Activated naive CD4-positive, alpha-beta T cell treated with anti-CD3 and anti-CD28 coated beads for 36 hours (primary cell): ENCODE measurements at regions not wholly inside any gene's neighbourhood (a gene's known extent, or its start where the extent isn't known, plus 50 kb on each side); places are given as distances from the start of the nearest gene placed in this dataset.

ENCODE experiments used
- CTCF ChIA-PET: fragments of 350-600 bp; sonication (Branson Sonifier 250); formaldehyde crosslinking; loops from one replicate; lab custom pipeline; 2021; ENCODE audit warnings: antibody characterized with exemption; lab: Charles Lee
- DNase-seq: peaks from one replicate; pipeline ENCODE4 v3.0.0-alpha.2; 2020
- H3K27ac Mint-ChIP-seq: one replicate; pipeline ENCODE4 v1.8.0; 2021; ENCODE audit warnings: mild to moderate bottlenecking, mixed read lengths
- H3K27me3 Mint-ChIP-seq: one replicate; pipeline ENCODE4 v1.8.0; 2021; ENCODE audit warnings: low read depth, mixed read lengths
- H3K36me3 Mint-ChIP-seq: one replicate; pipeline ENCODE4 v1.8.0; 2021; ENCODE audit warnings: low read depth, mixed read lengths
- H3K4me1 Mint-ChIP-seq: one replicate; pipeline ENCODE4 v1.8.0; 2021; ENCODE audit warnings: low read depth, mixed read lengths
- H3K4me3 Mint-ChIP-seq: one replicate; pipeline ENCODE4 v1.8.0; 2021; ENCODE audit warnings: mild to moderate bottlenecking, moderate library complexity, mixed read lengths
- H3K9me3 Mint-ChIP-seq: one replicate; pipeline ENCODE4 v1.8.0; 2021; ENCODE audit warnings: mixed read lengths
- intact Hi-C: fragments of 100-400 bp; cut with micrococcal nuclease; formaldehyde crosslinking; loops from one replicate; pipeline ENCODE4 v1.15.1; 2023

GRCh38 chr3:180359953-180360279, 242.0 kb upstream of the TTC14 start:
- no peaks in the 10 kb centered on the region for H3K36me3 Mint-ChIP-seq
- H3K9me3 Mint-ChIP-seq = no peaks in the 10 kb centered on the region
- peaks cover 2% of the 10 kb centered on the region for H3K27me3 Mint-ChIP-seq
- no peak for DNase-seq
- H3K4me3 Mint-ChIP-seq = no peak overlapping the region
- H3K4me1 Mint-ChIP-seq = no peaks in the 10 kb centered on the region
- CTCF ChIA-PET = no interaction called here
- intact Hi-C loops = no loop called here
- no peak overlapping the region for H3K27ac Mint-ChIP-seq

DNA sequence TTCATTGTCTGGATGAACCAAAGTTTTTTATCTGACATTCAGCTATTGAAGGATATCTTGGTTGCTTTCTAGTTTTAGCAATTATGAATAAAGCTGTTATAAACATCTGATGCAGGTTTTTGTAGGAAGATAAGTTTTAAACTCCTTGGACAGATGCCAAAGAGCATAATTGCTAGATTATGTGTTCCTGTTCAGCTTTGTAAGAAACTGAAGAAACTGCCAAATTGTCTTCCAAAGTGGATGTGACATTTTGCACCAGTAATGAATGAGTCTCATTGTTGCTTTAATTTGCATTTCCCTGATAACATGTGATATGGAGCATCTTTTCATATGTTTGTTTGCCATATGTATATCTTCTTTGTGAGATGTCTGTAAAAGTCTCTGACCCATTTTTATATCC, 239.9 kb upstream of the TTC14 start:
- Mint-ChIP-seq H3K4me1 (no peaks in the 10 kb centered on the region), H3K4me3 (no peak overlapping the region), H3K36me3 (no peaks in the 10 kb centered on the region), H3K9me3 (peaks cover 2% of the 10 kb centered on the region), H3K27me3 (peaks cover 2% of the 10 kb centered on the region), H3K27ac (no peak overlapping the region)
- no peak for DNase-seq
- intact Hi-C loops = no loop called here
- CTCF ChIA-PET = no interaction called here

DNA sequence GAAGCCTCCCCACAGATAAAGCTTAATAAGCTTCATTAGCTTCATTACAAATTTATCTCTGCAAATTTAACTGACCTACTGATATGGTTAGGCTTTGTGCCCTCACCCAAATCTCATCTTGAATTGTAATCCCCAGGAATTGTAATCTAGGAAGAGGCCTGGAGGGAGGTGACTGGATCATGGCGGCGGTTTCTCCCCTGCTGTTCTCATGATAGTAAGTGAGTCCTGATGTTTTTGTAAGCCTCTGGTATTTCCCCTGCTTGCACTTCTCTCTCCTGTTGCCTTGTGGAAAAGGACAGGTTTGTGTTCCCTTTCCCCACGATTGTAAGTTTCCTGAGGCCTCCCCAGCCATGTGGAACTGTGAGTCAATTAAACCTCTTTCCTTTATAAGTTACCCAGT, 226.1 kb upstream of the TTC14 start:
- no peaks in the 10 kb centered on the region for H3K4me1 Mint-ChIP-seq
- CTCF ChIA-PET = no interaction called here
- intact Hi-C loops = no loop called here
- no peak overlapping the region for H3K4me3 Mint-ChIP-seq
- DNase-seq = no peak
- peaks cover 20% of the 10 kb centered on the region for H3K9me3 Mint-ChIP-seq
- H3K36me3 Mint-ChIP-seq = no peaks in the 10 kb centered on the region
- no peak overlapping the region for H3K27ac Mint-ChIP-seq
- H3K27me3 Mint-ChIP-seq = no peaks in the 10 kb centered on the region

DNA sequence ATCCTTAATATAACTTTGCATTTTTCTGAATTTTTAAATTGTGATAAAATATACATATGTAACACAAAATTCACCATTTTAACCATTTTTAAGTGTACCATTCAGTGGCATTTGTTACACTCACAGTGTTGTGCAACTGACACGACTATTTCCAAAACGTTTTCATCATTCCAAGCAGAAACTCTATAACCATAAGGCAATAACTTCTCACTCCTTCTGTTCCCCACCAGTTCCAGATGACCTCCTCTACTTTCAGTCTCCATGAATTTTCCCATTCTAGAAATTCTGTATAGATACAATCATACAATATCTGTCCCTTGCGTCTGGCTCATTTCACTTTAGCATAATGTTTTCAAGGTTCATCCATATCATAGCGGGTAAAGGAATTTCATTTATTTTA, 223.5 kb upstream of the TTC14 start:
- Mint-ChIP-seq H3K27me3 (no peaks in the 10 kb centered on the region), H3K4me3 (no peak overlapping the region), H3K36me3 (no peaks in the 10 kb centered on the region), H3K9me3 (peaks cover 8% of the 10 kb centered on the region), H3K4me1 (no peaks in the 10 kb centered on the region), H3K27ac (no peak overlapping the region)
- CTCF ChIA-PET = no interaction called here
- intact Hi-C loops = no loop called here
- DNase-seq = no peak

DNA sequence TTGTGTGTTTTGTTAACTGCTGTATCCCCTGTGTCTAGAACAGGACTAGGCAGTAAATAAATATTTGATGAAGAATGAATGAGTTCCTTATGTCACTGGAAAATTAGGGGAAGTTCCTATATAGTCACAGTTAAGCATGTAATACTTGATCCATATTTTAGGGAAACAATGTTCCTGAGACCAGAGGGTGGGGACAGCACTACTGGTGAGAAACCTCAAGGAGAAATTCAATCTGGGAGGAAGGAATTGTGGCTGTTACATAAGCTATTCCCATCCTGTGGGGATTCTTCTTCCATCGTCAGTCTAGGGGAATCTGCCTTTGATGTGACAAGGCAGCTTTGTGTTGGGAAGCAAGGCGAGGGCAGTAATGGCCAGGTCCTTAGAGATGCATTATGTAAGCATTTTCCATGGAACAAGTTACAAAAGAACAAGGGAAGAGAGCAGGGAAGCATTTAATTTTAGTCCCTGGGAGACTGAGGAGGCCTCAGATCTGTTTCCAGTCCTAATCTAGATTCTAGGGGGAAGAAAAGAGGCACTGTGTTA, 219.3 kb upstream of the TTC14 start:
- CTCF ChIA-PET = no interaction called here
- intact Hi-C loops = no loop called here
- H3K4me3 Mint-ChIP-seq = no peak overlapping the region
- no peaks in the 10 kb centered on the region for H3K4me1 Mint-ChIP-seq
- H3K27ac Mint-ChIP-seq = no peak overlapping the region
- H3K36me3 Mint-ChIP-seq = no peaks in the 10 kb centered on the region
- peaks cover 2% of the 10 kb centered on the region for H3K9me3 Mint-ChIP-seq
- no peak for DNase-seq
- H3K27me3 Mint-ChIP-seq = no peaks in the 10 kb centered on the region

- Mint-ChIP-seq H3K27ac (no peak overlapping the region), H3K27me3 (no peaks in the 10 kb centered on the region), H3K36me3 (no peaks in the 10 kb centered on the region), H3K4me3 (no peak overlapping the region), H3K9me3 (peaks cover 2% of the 10 kb centered on the region), H3K4me1 (no peaks in the 10 kb centered on the region)
- no peak for DNase-seq
- CTCF ChIA-PET = no interaction called here
- intact Hi-C loops = no loop called here
These were observed 218.5 kb upstream of the TTC14 start for GRCh38 chr3:180383332-180384020.

DNA sequence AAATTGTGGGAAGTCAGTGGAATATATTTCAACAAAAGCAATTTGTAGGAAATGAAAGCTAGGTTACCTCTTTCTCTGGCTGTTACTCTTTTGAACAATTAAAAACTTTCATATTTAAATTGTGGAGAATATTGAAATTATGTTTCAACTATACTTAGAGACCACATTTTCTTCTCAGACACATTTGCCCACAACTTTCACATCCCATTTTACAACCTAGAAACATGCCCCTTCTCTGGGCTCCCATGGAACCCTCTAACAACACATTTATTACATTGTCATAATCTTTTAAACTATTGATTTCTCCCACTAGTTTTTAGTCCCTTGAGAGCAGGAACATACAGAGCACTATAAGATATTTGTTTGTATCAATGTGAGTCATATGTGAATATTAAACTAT, 211.7 kb upstream of the TTC14 start:
- CTCF ChIA-PET = no interaction called here
- intact Hi-C loops = no loop called here
- no peak overlapping the region for H3K27ac Mint-ChIP-seq
- H3K4me3 Mint-ChIP-seq = no peak overlapping the region
- peaks cover 2% of the 10 kb centered on the region for H3K27me3 Mint-ChIP-seq
- DNase-seq = no peak
- no peaks in the 10 kb centered on the region for H3K4me1 Mint-ChIP-seq
- H3K9me3 Mint-ChIP-seq = no peaks in the 10 kb centered on the region
- no peaks in the 10 kb centered on the region for H3K36me3 Mint-ChIP-seq

DNA sequence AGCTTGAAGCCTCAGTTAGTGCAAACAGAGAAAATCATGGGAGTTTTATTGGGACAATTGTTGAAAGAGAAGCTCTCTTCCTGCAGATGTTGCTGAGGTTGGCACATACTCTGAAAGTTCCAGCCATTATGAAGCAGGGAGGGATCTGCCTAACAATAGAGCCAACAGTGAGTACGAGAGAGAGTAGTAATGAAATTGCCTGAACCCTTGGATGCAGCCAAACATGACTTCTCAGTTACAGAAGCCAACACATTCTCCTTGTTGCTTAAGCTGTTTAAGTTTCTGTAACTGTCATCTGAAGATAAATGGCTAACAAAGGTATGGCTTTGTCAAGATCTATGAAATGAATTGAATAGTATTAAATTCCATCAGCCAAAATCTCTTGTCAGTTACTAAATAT, 211.0 kb upstream of the TTC14 start:
- Mint-ChIP-seq H3K9me3 (peaks cover 2% of the 10 kb centered on the region), H3K27me3 (peaks cover 2% of the 10 kb centered on the region), H3K27ac (no peak overlapping the region), H3K4me1 (no peaks in the 10 kb centered on the region), H3K36me3 (no peaks in the 10 kb centered on the region), H3K4me3 (no peak overlapping the region)
- intact Hi-C loops = no loop called here
- CTCF ChIA-PET = no interaction called here
- no peak for DNase-seq

GRCh38 chr3:180401226-180401625, 200.7 kb upstream of the TTC14 start:
- CTCF ChIA-PET = no interaction called here
- no peak for DNase-seq
- Mint-ChIP-seq H3K4me3 (no peak overlapping the region), H3K27me3 (no peaks in the 10 kb centered on the region), H3K9me3 (no peaks in the 10 kb centered on the region), H3K27ac (no peak overlapping the region), H3K4me1 (no peaks in the 10 kb centered on the region), H3K36me3 (no peaks in the 10 kb centered on the region)
- intact Hi-C loops = no loop called here

DNA sequence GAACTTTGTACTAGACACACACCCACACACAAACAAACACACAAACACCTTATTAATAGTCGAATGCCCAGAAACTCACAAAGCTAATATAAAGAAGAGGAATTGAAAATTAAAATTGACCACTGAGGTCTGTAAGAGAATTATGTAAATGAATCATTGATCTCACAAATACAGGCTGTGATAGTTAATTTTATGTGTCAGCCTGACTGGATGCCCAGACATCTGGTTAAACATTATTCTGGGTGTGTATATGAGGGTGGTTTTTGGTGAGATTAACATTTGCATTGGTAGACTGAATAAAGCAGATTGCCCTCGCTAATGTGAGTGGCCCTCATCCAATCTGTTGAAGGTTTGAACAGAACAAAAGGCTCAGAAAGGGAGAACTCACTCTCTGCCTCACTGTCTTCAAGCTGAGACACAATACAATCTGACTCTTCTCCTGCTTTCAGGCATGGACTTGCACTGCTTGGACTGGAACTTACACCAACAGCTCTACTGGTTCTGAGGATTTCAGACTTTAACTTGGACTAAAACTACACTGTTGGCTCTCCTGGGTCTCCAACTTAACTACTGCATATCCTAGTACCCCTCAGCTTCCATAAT, 199.4 kb upstream of the TTC14 start:
- DNase-seq = no peak
- Mint-ChIP-seq H3K9me3 (no peaks in the 10 kb centered on the region), H3K36me3 (no peaks in the 10 kb centered on the region), H3K4me1 (no peaks in the 10 kb centered on the region), H3K27me3 (no peaks in the 10 kb centered on the region), H3K27ac (no peak overlapping the region), H3K4me3 (no peak overlapping the region)
- CTCF ChIA-PET = no interaction called here
- intact Hi-C loops = no loop called here

DNA sequence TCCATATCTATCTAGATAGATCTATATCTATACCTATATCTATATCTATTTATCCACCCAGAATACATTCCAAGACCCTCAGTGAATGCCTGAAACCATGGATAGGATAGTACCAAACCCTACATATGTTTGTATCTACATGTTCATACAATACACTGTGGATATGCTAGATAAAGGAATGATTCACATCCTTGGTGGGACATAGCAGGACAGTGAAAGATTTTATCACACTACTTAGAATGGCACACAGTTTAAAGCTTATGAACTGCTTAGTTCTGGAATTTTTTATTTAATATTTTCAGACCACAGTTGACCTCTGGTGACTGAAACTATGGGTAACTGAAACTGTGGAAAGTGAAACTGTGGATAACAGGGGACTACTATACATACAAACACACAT, 198.8 kb upstream of the TTC14 start:
- Mint-ChIP-seq H3K4me3 (no peak overlapping the region), H3K27me3 (no peaks in the 10 kb centered on the region), H3K36me3 (no peaks in the 10 kb centered on the region), H3K9me3 (no peaks in the 10 kb centered on the region), H3K27ac (no peak overlapping the region), H3K4me1 (no peaks in the 10 kb centered on the region)
- DNase-seq = no peak
- CTCF ChIA-PET = no interaction called here
- intact Hi-C loops = no loop called here

- CTCF ChIA-PET = no interaction called here
- intact Hi-C loops = no loop called here
- Mint-ChIP-seq H3K4me1 (no peaks in the 10 kb centered on the region), H3K36me3 (no peaks in the 10 kb centered on the region), H3K9me3 (no peaks in the 10 kb centered on the region), H3K4me3 (no peak overlapping the region), H3K27ac (no peak overlapping the region), H3K27me3 (no peaks in the 10 kb centered on the region)
- DNase-seq = no peak
These were observed 193.3 kb upstream of the TTC14 start for GRCh38 chr3:180408654-180409053.

- CTCF ChIA-PET = no interaction called here
These were observed 192.8 kb upstream of the TTC14 start for GRCh38 chr3:180409170-180409569.

More at GRCh38 chr3:180409170-180409569, 192.8 kb upstream of the TTC14 start:
- intact Hi-C loops = no loop called here
- no peak for DNase-seq
- H3K27ac Mint-ChIP-seq = no peak overlapping the region
- no peak overlapping the region for H3K4me3 Mint-ChIP-seq
- H3K36me3 Mint-ChIP-seq = no peaks in the 10 kb centered on the region
- H3K4me1 Mint-ChIP-seq = no peaks in the 10 kb centered on the region
- no peaks in the 10 kb centered on the region for H3K9me3 Mint-ChIP-seq
- no peaks in the 10 kb centered on the region for H3K27me3 Mint-ChIP-seq
